HL-60 (cell line): ENCODE measurements at regions not wholly inside any gene's neighbourhood (a gene's known extent, or its start where the extent isn't known, plus 50 kb on each side); places are given as distances from the start of the nearest gene placed in this dataset.

Experiments
- DNase-seq, 2 experiments: peaks; one replicate each; pipeline ENCODE4 v3.0.0-alpha.2; 2010 to 2020; ENCODE audit warnings: low read depth in 1 of 2, low spot score in 1 of 2
- H3K27ac ChIP-seq: fragments of 250-450 bp; sonication (Bioruptor Pico); replicated peaks from 2 replicates; pipeline ENCODE4 v1.5.1; 2020; ENCODE audit warnings: mild to moderate bottlenecking, moderate library complexity
- H3K27me3 ChIP-seq: fragments of 250-450 bp; sonication (Bioruptor Pico); 2 replicates; pipeline ENCODE4 v1.5.1; 2021; ENCODE audit warnings: mild to moderate bottlenecking, moderate library complexity; ENCODE audit not compliant: insufficient read depth, poor library complexity, severe bottlenecking
- H3K4me3 ChIP-seq: replicated peaks from 2 replicates; pipeline ENCODE4 v1.5.1; 2011; ENCODE audit warnings: mild to moderate bottlenecking, control low read depth, low read length; ENCODE audit not compliant: insufficient read depth
- CTCF ChIP-seq: IDR thresholded peaks from one replicate; pipeline ENCODE4 v1.5.1; 2011; ENCODE audit warnings: low read length, control low read depth, inconsistent platforms; ENCODE audit not compliant: insufficient read depth
- GABPA ChIP-seq: IDR thresholded peaks from 2 replicates; pipeline ENCODE4 v1.6.1; 2012; ENCODE audit warnings: low read depth
- POLR2AphosphoS5 ChIP-seq: IDR thresholded peaks from 2 replicates; pipeline ENCODE4 v1.6.1; 2012; ENCODE audit warnings: low read depth
- SPI1 ChIP-seq: IDR thresholded peaks from 2 replicates; pipeline ENCODE4 v1.6.1; 2012; ENCODE audit warnings: low read depth, mild to moderate bottlenecking, borderline replicate concordance
- TF ChIP-seq, protein P1 (sequence below): IDR thresholded peaks from 2 replicates; pipeline ENCODE4 v1.6.1; 2012; ENCODE audit warnings: low read depth; ENCODE audit not compliant: insufficient replicate concordance

DNA sequence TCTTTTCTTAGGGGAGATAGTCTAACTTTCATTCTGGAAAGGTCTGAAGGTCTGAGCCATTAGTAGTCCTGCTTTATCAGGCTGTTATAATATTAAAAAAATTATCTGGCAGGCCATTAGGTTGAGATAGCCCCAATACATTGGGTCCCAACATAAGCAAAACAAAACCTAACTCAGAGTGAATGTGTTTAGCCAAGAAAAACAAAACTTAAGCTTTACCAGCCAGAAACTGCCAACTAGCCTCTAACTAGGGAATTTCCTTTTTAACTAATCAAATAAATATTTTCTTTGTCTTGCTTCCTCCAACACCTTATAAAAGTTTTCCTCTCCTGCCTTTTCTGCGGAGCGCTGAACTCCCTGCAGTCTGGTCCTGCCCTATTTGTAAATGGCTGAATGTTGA is 1137.7 kb upstream of the CNTN5 start:
- Histone ChIP-seq H3K27ac (no peak overlapping the region), H3K27me3 (no peaks in the 10 kb centered on the region), H3K4me3 (no peak overlapping the region)
- no peak for DNase-seq
- TF ChIP-seq SPI1 (no peak), CTCF (no peak), GABPA (no peak), POLR2AphosphoS5 (no peak)
- TF ChIP-seq, protein P1, sequence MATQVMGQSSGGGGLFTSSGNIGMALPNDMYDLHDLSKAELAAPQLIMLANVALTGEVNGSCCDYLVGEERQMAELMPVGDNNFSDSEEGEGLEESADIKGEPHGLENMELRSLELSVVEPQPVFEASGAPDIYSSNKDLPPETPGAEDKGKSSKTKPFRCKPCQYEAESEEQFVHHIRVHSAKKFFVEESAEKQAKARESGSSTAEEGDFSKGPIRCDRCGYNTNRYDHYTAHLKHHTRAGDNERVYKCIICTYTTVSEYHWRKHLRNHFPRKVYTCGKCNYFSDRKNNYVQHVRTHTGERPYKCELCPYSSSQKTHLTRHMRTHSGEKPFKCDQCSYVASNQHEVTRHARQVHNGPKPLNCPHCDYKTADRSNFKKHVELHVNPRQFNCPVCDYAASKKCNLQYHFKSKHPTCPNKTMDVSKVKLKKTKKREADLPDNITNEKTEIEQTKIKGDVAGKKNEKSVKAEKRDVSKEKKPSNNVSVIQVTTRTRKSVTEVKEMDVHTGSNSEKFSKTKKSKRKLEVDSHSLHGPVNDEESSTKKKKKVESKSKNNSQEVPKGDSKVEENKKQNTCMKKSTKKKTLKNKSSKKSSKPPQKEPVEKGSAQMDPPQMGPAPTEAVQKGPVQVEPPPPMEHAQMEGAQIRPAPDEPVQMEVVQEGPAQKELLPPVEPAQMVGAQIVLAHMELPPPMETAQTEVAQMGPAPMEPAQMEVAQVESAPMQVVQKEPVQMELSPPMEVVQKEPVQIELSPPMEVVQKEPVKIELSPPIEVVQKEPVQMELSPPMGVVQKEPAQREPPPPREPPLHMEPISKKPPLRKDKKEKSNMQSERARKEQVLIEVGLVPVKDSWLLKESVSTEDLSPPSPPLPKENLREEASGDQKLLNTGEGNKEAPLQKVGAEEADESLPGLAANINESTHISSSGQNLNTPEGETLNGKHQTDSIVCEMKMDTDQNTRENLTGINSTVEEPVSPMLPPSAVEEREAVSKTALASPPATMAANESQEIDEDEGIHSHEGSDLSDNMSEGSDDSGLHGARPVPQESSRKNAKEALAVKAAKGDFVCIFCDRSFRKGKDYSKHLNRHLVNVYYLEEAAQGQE, result no peak

- TF ChIP-seq GABPA (no peak), CTCF (no peak), POLR2AphosphoS5 (no peak), SPI1 (no peak)
- TF ChIP-seq, protein P1, result no peak
- no peak overlapping the region for H3K27ac ChIP-seq
- no peaks in the 10 kb centered on the region for H3K27me3 ChIP-seq
- no peak for DNase-seq
- no peak overlapping the region for H3K4me3 ChIP-seq
Observed at GRCh38 chr11:97888641-97889040, 1132.1 kb upstream of the CNTN5 start.

GRCh38 chr11:97890466-97890865 is 1130.3 kb upstream of the CNTN5 start:
- Histone ChIP-seq H3K27ac (no peak overlapping the region), H3K27me3 (no peaks in the 10 kb centered on the region), H3K4me3 (no peak overlapping the region)
- no peak for TF ChIP-seq CTCF
- TF ChIP-seq, protein P1, result no peak
- no peak for DNase-seq
